ENCODE measurements at regions not wholly inside any gene's neighbourhood (a gene's known extent, or its start where the extent isn't known, plus 50 kb on each side); places are given as distances from the start of the nearest gene placed in this dataset.
"Not testable (repeated sequence)": the region's sequence is repeated elsewhere in the genome, so short reads cannot be mapped to it uniquely, and the experiment has no call there.

GRCh38 chr9:90061187-90061586 is 456.4 kb downstream of the GADD45G start:
- no peak for DNase-seq (ENCODE audit: low read depth)

GRCh38 chr9:90062982-90063381 is 458.2 kb downstream of the GADD45G start:
- DNase-seq (ENCODE audit: low read depth), result no peak

DNA sequence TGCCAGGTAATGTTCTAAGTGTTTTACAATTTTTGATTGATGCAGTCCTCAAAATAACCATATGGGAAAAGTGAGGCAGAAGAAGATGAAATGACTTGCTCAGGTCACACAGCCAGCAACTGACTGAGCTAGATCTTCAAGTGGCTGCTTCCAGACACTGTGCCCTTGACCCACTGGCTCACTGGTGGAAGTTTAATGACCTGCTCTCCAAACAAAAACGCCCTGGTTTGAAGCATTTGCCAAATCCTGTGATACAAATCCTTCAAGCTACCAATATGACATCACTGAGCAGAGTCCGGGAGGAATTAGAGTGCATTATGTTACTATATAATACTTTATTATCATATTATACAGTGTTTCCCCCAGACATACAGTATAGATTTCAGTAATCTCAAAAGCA is 459.4 kb downstream of the GADD45G start:
- DNase-seq (ENCODE audit: low read depth), result no peak

- no peak for DNase-seq (ENCODE audit: low read depth)
These were observed 460.2 kb downstream of the GADD45G start for GRCh38 chr9:90064971-90065370.

DNA sequence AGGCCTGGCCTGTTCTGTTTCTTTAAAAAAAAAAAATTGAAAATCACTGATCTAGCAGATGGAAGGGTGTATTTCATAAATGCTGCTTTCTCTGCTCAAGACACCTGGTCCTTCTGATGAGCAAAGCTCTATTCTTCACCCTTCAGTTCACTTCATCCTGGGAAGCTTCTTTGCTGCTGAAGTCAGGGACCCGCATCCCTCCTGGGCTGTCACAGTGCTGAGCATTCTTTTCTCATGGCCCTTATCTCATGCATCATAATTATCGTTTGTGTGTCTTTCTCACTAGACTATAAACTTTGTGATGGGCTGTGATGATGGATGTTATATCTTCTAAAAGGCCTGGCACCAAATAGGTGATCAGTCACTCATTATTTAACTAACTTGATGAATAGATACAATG is 461.0 kb downstream of the GADD45G start:
- DNase-seq (ENCODE audit: low read depth), result no peak

DNA sequence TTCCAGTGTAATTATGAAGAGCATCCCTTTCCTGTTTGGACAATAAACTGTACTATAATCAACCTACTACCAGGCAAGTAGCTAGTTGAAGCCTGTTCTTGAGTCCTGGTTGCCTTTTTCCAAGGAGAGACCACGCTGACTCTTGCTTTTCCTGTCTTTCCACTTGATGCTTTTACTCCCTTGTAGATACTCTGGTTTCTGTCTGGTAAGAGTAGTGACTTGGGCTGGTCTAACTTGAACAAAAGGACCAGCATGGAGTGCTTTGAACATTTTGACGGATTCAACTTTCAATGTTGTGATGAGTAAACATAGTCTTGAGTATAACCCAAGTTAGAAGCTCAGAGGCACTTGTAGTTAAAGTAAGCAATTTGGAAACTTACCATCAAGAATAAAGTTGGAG is 464.3 kb downstream of the GADD45G start:
- DNase-seq (ENCODE audit: low read depth), result no peak

GRCh38 chr9:90070056-90070455 is 465.2 kb downstream of the GADD45G start:
- DNase-seq (ENCODE audit: low read depth), result no peak

DNA sequence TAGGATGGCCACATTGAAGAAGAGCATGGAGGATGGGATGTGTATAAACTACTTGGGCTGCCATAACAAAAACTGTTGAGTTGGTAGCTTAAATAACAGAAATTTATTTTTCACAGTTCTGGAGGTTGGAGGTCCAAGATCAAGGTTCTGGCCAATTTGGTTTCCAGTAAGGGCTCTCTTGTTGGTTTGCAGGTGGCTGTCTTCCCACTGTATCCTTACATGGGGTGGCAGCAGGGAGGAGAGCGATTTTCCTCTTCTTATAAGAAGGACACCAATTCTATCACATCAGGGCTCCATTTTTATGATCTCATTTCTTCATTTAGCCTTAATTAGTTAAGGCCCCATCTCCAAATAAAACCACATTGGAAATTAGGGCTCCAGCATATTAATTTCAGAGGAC is 465.7 kb downstream of the GADD45G start:
- no peak for DNase-seq (ENCODE audit: low read depth)

DNA sequence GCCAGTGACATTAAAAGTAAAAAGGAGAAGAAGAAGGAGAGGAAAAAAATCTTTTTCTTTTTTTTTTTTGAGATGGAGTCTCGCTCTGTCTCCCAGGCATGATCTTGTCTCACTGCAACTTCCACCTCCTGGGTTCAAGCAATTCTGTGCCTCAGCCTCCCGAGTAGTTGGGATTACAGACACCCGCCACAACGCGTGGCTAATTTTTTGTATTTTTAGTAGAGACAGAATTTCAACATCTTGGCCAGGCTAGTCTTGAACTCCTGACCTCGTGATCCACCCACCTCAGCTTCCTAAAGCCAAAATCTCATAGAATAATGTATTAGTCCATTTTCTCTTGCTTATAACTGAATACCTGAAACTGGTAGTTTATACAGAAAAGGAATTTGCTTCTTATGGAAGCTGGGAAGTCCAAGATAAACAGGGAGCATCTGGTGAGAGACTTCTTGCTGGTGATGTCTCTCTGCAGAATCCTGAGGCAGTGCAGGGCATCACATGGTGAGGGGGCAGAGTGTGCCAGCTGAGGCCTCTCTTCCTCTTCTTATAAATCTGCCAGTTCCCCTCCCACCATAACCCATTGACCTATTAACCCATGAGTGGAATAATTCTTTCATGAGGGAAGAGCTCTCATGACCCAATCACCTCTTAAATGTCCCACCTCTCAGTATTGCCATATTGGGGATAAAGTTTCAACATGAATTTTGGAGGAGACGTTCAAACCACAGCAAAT is 466.3 kb downstream of the GADD45G start:
- no peak for DNase-seq (ENCODE audit: low read depth)

- DNase-seq (ENCODE audit: low read depth), result no peak
These were observed 468.6 kb downstream of the GADD45G start for GRCh38 chr9:90073186-90073945.

- no peak for DNase-seq (ENCODE audit: low read depth)
These were observed 469.6 kb downstream of the GADD45G start for GRCh38 chr9:90074316-90074962.

GRCh38 chr9:90077598-90077997 is 472.8 kb downstream of the GADD45G start:
- DNase-seq (ENCODE audit: low read depth), result not testable (repeated sequence)

DNA sequence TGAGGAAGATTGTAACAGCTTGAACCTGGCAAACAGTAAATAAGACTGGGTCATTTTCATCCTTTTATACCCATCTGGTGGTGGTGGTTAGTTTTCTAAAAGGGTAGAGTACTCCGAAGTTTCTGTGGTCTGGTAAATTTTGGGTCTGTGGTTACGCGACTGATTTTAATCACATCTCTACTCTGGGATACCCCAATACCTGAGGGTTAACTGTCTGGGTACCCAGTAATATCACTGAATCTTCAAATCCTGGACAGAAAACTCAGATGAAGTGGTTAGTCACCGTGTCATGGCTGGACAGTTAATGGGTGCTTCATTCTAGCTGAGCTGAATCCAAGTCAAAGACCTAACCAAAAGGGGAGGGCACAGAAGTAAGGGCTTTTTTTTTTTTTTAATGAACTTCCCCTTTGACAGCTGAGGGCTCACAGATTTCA is 474.2 kb downstream of the GADD45G start:
- DNase-seq (ENCODE audit: low read depth), result no peak

DNA sequence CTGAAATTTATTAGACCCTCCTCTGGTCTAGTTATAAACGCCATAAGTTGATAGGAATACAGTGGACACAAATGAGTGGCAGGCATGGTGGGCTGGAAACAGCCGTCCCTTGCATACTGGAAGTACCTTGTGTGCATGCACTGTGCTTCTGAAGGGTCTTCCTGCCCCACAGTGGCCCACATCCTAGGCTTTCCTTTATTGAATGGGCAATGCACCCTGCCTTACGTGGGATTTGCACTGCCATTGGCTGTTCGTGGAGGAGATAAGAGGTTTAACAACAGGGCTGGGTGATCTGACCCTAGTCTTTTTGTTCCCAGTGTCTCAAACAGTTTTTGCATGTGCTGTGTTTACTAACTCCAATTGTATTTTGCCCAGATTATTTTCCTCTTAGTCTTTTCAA is 480.8 kb downstream of the GADD45G start:
- no peak for DNase-seq (ENCODE audit: low read depth)

GRCh38 chr9:90086101-90086511 is 481.3 kb downstream of the GADD45G start:
- no peak for DNase-seq (ENCODE audit: low read depth)

- DNase-seq (ENCODE audit: low read depth), result no peak
These were observed 483.6 kb downstream of the GADD45G start for GRCh38 chr9:90088434-90088833.

DNA sequence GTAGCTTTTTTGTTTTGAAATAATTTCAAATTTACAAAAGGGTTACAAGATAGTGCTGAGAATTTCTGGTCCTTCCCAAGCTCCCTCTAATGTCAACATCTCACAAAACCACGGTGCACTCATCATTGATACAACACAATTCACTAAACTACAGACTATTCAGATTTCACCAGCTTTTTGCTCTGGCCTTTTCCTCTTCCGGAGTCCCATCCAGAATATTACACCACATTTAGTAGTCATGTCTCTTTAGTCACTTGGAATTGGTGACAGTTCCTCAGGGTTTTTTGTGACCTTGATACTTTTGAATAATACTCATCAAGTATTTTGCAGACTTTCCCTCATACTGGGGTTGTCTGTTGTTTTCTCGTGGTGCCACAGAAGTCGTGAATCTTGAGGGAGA is 484.0 kb downstream of the GADD45G start:
- no peak for DNase-seq (ENCODE audit: low read depth)

DNA sequence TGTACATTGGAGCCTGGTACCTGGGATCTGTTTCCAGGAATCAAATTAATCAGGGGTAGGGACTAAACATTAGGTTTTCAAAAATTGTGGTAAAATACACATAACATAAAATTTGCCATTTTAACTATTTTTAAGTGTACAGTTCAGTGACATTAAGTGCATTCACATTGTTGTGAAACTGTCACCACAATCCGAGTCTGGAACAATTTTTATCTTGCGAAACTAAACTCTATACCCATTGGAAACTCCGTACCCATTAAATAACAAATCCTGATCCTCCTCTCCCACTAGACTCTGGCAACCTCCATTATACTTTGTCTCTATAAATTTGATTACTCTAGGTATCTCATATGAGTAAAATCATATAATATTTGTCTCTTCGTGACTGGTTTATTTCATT is 486.2 kb downstream of the GADD45G start:
- no peak for DNase-seq (ENCODE audit: low read depth)

- no peak for DNase-seq (ENCODE audit: low read depth)
These were observed 487.7 kb downstream of the GADD45G start for GRCh38 chr9:90092508-90092907.

GRCh38 chr9:90095682-90096081 is 490.9 kb downstream of the GADD45G start:
- no peak for DNase-seq (ENCODE audit: low read depth)

- no peak for DNase-seq (ENCODE audit: low read depth)
These were observed 492.4 kb downstream of the GADD45G start for GRCh38 chr9:90097237-90097636.

DNA sequence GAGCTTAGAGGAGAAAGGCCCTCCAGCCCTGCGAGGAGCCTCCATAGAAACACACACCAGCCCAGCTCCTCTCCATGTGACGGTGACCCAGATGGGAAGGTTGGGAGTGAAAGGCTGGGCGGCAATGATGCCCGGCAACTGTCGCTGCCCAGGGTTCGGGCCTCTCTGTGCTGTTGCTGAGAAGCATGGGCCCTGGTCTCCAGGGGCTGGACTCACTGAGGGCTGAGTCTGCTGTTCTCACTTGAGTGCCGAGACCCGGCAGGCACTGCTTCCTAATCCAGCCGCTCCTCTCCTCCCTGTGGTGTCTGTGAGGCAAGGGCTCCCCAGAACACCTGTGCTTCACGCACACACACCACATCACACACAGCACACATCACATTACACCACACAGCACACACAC is 493.6 kb downstream of the GADD45G start:
- no peak for DNase-seq (ENCODE audit: low read depth)

All from stimulated activated CD8-positive, alpha-beta memory T cell treated with anti-CD3 and anti-CD28 coated beads, Interleukin-12 subunit alpha, Interleukin-12 subunit beta, amount 100 ng/mL, for 1 hour (primary cell).